ENCODE measurements at regions not wholly inside any gene's neighbourhood (a gene's known extent, or its start where the extent isn't known, plus 50 kb on each side); places are given as distances from the start of the nearest gene placed in this dataset.
"Not testable (repeated sequence)": the region's sequence is repeated elsewhere in the genome, so short reads cannot be mapped to it uniquely, and the experiment has no call there.

- H3K36me3 ChIP-seq (ENCODE audit: control insufficient read depth, insufficient read depth, low read length, severe bottlenecking): no peaks in the 10 kb centered on the region
- no peak for DNase-seq (ENCODE audit: low read depth)
- H3K4me3 ChIP-seq (ENCODE audit: low read length): peak overlapping the region; percentile 52
- peaks cover 18% of the 10 kb centered on the region for H3K4me1 ChIP-seq (ENCODE audit: control insufficient read depth, insufficient read depth, low read length)
- H3K27me3 ChIP-seq (replicated peaks; ENCODE audit: control insufficient read depth, insufficient read depth, low read length): no peaks in the 10 kb centered on the region
- peak overlapping the region; percentile 52 for H3K9ac ChIP-seq (ENCODE audit: low read length)
- H3K9me3 ChIP-seq (ENCODE audit: control insufficient read depth, low read length): no peaks in the 10 kb centered on the region
These were observed 478.7 kb downstream of the MFSD1 start for GRCh38 chr3:159280386-159281191.

DNA sequence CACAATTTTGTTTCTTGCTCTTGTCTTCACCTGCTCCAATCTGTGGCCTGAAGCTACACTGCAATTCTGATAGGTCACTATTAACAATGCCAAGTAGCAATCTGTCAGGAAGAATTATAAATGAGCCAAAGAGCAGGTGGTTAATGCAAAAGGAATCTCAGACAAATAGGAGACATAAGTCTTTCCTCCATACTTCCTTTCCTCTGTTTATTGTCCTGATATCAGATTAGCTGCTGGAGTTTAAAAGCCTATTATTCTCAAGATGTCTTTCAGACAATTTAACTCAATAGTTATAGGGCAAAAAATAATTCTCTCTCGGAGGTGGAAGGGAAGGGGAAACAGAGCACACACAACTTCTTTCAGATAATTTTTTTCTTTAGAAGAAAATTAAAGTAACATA, 491.6 kb downstream of the MFSD1 start:
- no peak overlapping the region for H3K4me3 ChIP-seq (ENCODE audit: low read length)
- H3K4me1 ChIP-seq (ENCODE audit: control insufficient read depth, insufficient read depth, low read length): no peaks in the 10 kb centered on the region
- no peaks in the 10 kb centered on the region for H3K27me3 ChIP-seq (replicated peaks; ENCODE audit: control insufficient read depth, insufficient read depth, low read length)
- no peaks in the 10 kb centered on the region for H3K9me3 ChIP-seq (ENCODE audit: control insufficient read depth, low read length)
- H3K9ac ChIP-seq (ENCODE audit: low read length): no peak overlapping the region
- no peaks in the 10 kb centered on the region for H3K36me3 ChIP-seq (ENCODE audit: control insufficient read depth, insufficient read depth, low read length, severe bottlenecking)
- DNase-seq (ENCODE audit: low read depth): no peak

DNA sequence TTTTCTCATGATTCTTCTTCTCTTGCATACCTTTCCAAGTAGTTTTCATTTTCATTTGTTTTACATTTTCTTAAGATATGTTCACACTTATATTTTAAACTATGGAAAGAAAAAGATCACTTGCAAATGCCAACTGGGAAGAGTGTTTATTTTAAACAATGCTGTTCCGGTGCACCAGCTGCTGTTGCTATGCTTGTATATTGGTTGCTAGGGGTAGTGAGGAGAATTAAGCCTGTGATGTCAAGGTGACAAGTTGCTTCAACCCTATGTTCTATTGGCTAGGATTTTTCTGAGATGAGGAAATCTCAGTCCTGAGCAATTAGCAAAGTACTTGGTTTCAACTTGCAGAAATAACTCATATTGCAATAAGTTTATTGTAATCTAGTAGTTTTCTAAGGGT, 500.1 kb downstream of the MFSD1 start:
- no peaks in the 10 kb centered on the region for H3K36me3 ChIP-seq (ENCODE audit: control insufficient read depth, insufficient read depth, low read length, severe bottlenecking)
- no peak overlapping the region for H3K4me3 ChIP-seq (ENCODE audit: low read length)
- H3K9ac ChIP-seq (ENCODE audit: low read length): no peak overlapping the region
- no peak for DNase-seq (ENCODE audit: low read depth)
- no peaks in the 10 kb centered on the region for H3K4me1 ChIP-seq (ENCODE audit: control insufficient read depth, insufficient read depth, low read length)
- no peaks in the 10 kb centered on the region for H3K9me3 ChIP-seq (ENCODE audit: control insufficient read depth, low read length)
- H3K27me3 ChIP-seq (replicated peaks; ENCODE audit: control insufficient read depth, insufficient read depth, low read length): no peaks in the 10 kb centered on the region

- Histone ChIP-seq H3K27me3 (replicated peaks; ENCODE audit: control insufficient read depth, insufficient read depth, low read length) (no peaks in the 10 kb centered on the region), H3K9ac (ENCODE audit: low read length) (no peak overlapping the region), H3K36me3 (ENCODE audit: control insufficient read depth, insufficient read depth, low read length, severe bottlenecking) (no peaks in the 10 kb centered on the region), H3K4me3 (ENCODE audit: low read length) (no peak overlapping the region), H3K4me1 (ENCODE audit: control insufficient read depth, insufficient read depth, low read length) (no peaks in the 10 kb centered on the region), H3K9me3 (ENCODE audit: control insufficient read depth, low read length) (no peaks in the 10 kb centered on the region)
- no peak for DNase-seq (ENCODE audit: low read depth)
These were observed 503.2 kb downstream of the MFSD1 start for GRCh38 chr3:159305017-159305416.

GRCh38 chr3:159316706-159317105, 514.9 kb downstream of the MFSD1 start:
- not testable (repeated sequence) for H3K4me1 ChIP-seq (ENCODE audit: control insufficient read depth, insufficient read depth, low read length); DNase-seq (ENCODE audit: low read depth); H3K9me3 ChIP-seq (ENCODE audit: control insufficient read depth, low read length); H3K4me3 ChIP-seq (ENCODE audit: low read length); H3K36me3 ChIP-seq (ENCODE audit: control insufficient read depth, insufficient read depth, low read length, severe bottlenecking); H3K27me3 ChIP-seq (replicated peaks; ENCODE audit: control insufficient read depth, insufficient read depth, low read length); H3K9ac ChIP-seq (ENCODE audit: low read length)

DNA sequence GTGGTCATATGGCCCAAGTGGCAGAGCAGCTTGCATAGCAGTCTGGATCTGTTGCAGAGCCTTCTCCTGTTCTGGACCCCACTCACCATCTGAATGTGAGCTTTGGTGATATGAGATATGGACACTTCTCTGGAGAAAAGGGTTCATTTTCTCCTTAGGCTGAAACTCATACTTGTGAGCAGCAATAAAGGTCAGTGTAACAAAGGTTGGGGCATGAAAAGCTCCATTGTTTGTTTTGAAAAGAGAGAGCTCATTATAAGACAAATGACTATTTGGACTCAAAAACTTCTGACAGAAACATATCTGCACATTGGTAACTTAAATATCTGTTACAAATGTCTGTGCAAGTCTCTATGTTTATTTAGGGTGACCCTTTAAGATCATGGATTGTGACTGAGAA, 517.3 kb downstream of the MFSD1 start:
- DNase-seq (ENCODE audit: low read depth): no peak
- no peaks in the 10 kb centered on the region for H3K36me3 ChIP-seq (ENCODE audit: control insufficient read depth, insufficient read depth, low read length, severe bottlenecking)
- no peak overlapping the region for H3K4me3 ChIP-seq (ENCODE audit: low read length)
- H3K9me3 ChIP-seq (ENCODE audit: control insufficient read depth, low read length): peaks cover 8% of the 10 kb centered on the region
- no peaks in the 10 kb centered on the region for H3K27me3 ChIP-seq (replicated peaks; ENCODE audit: control insufficient read depth, insufficient read depth, low read length)
- no peak overlapping the region for H3K9ac ChIP-seq (ENCODE audit: low read length)
- no peaks in the 10 kb centered on the region for H3K4me1 ChIP-seq (ENCODE audit: control insufficient read depth, insufficient read depth, low read length)

DNA sequence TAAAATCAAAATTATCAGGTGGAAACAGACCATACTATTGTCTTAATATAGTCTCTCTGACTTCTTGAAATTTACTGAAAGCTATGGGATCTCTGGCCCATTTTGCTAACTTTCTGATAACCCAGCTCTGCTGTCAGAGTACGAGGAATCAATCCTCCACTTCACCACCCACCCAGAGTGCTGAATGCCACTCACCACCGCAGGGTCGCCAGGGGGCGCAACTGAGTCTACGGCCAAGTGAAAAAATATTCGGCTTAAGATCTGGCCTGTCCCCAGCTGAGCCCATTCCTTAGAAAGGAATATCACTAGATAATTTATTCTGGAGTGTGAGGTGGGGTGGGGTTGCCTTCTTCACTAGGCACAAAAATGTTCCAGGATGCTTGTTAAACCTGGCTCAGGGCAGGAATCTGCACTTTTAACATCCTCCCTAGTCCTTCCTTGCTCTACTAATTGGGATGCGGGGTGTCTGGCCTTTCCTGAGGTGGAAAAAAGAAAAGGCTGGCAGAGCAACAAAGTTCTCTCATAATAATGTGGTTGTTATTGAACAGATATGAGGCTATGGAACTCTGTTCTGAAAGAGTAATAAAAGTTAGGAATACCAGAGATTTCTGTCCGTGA, 520.6 kb downstream of the MFSD1 start:
- no peaks in the 10 kb centered on the region for H3K9me3 ChIP-seq (ENCODE audit: control insufficient read depth, low read length)
- no peak overlapping the region for H3K9ac ChIP-seq (ENCODE audit: low read length)
- no peaks in the 10 kb centered on the region for H3K36me3 ChIP-seq (ENCODE audit: control insufficient read depth, insufficient read depth, low read length, severe bottlenecking)
- DNase-seq (ENCODE audit: low read depth): peak; percentile 37
- no peak overlapping the region for H3K4me3 ChIP-seq (ENCODE audit: low read length)
- no peaks in the 10 kb centered on the region for H3K27me3 ChIP-seq (replicated peaks; ENCODE audit: control insufficient read depth, insufficient read depth, low read length)
- no peaks in the 10 kb centered on the region for H3K4me1 ChIP-seq (ENCODE audit: control insufficient read depth, insufficient read depth, low read length)

DNA sequence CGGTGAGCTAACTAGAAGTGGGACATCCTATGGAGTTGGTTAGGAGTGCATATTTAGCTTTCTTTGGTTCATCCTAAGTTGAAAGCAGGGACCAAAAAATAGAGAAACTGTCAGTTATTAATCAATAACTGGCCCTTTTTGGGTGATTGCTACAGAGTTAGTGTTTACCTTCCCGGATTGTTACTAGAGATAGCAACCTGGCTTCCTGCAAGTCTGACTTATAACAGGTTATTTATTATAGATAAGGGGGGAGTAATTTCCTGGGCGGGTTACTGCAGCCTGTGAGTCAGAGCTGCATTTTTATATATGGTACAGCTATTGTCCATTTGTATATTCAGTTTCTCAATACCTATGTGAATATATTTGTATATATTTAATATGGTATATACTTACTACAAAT, 522.0 kb downstream of the MFSD1 start:
- no peaks in the 10 kb centered on the region for H3K36me3 ChIP-seq (ENCODE audit: control insufficient read depth, insufficient read depth, low read length, severe bottlenecking)
- no peak overlapping the region for H3K4me3 ChIP-seq (ENCODE audit: low read length)
- H3K4me1 ChIP-seq (ENCODE audit: control insufficient read depth, insufficient read depth, low read length): no peaks in the 10 kb centered on the region
- no peak overlapping the region for H3K9ac ChIP-seq (ENCODE audit: low read length)
- H3K9me3 ChIP-seq (ENCODE audit: control insufficient read depth, low read length): no peaks in the 10 kb centered on the region
- DNase-seq (ENCODE audit: low read depth): no peak
- no peaks in the 10 kb centered on the region for H3K27me3 ChIP-seq (replicated peaks; ENCODE audit: control insufficient read depth, insufficient read depth, low read length)

DNA sequence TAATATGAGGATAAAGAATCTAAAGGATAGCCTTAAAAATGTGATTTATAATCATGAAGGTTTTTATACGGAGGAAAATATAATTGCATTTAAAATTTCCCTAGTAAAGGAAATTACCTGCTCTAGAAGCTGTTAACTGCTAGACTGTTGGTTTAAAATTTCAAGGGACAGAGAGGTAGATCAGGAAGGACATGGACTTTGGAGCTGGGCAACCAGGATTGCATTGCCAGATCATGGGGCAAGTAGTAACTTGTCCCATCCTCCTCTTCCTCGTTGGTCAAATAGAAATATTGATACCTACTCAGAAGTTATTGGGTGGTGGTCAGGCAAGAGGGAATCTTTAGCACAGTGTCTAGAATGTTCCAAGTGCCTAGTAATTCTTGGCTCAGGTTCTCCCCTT, 525.1 kb downstream of the MFSD1 start:
- Histone ChIP-seq H3K36me3 (ENCODE audit: control insufficient read depth, insufficient read depth, low read length, severe bottlenecking) (no peaks in the 10 kb centered on the region), H3K4me3 (ENCODE audit: low read length) (no peak overlapping the region), H3K4me1 (ENCODE audit: control insufficient read depth, insufficient read depth, low read length) (no peaks in the 10 kb centered on the region), H3K9me3 (ENCODE audit: control insufficient read depth, low read length) (no peaks in the 10 kb centered on the region), H3K9ac (ENCODE audit: low read length) (no peak overlapping the region), H3K27me3 (replicated peaks; ENCODE audit: control insufficient read depth, insufficient read depth, low read length) (no peaks in the 10 kb centered on the region)
- DNase-seq (ENCODE audit: low read depth): no peak

- Histone ChIP-seq H3K4me3 (ENCODE audit: low read length) (no peak overlapping the region), H3K9ac (ENCODE audit: low read length) (no peak overlapping the region), H3K9me3 (ENCODE audit: control insufficient read depth, low read length) (no peaks in the 10 kb centered on the region), H3K36me3 (ENCODE audit: control insufficient read depth, insufficient read depth, low read length, severe bottlenecking) (no peaks in the 10 kb centered on the region), H3K27me3 (replicated peaks; ENCODE audit: control insufficient read depth, insufficient read depth, low read length) (no peaks in the 10 kb centered on the region), H3K4me1 (ENCODE audit: control insufficient read depth, insufficient read depth, low read length) (no peaks in the 10 kb centered on the region)
- no peak for DNase-seq (ENCODE audit: low read depth)
These were observed 530.8 kb downstream of the MFSD1 start for GRCh38 chr3:159332535-159333099.

- DNase-seq (ENCODE audit: low read depth): no peak
- H3K9ac ChIP-seq (ENCODE audit: low read length): no peak overlapping the region
- H3K27me3 ChIP-seq (replicated peaks; ENCODE audit: control insufficient read depth, insufficient read depth, low read length): no peaks in the 10 kb centered on the region
- no peaks in the 10 kb centered on the region for H3K36me3 ChIP-seq (ENCODE audit: control insufficient read depth, insufficient read depth, low read length, severe bottlenecking)
- H3K9me3 ChIP-seq (ENCODE audit: control insufficient read depth, low read length): no peaks in the 10 kb centered on the region
- no peak overlapping the region for H3K4me3 ChIP-seq (ENCODE audit: low read length)
- H3K4me1 ChIP-seq (ENCODE audit: control insufficient read depth, insufficient read depth, low read length): no peaks in the 10 kb centered on the region
These were observed 537.3 kb downstream of the MFSD1 start for GRCh38 chr3:159339131-159339530.

All from adipocyte (in vitro differentiated cells).